GM21390 (cell line): ENCODE measurements at regions not wholly inside any gene's neighbourhood (a gene's known extent, or its start where the extent isn't known, plus 50 kb on each side); places are given as distances from the start of the nearest gene placed in this dataset.
"Not testable (repeated sequence)": the region's sequence is repeated elsewhere in the genome, so short reads cannot be mapped to it uniquely, and the experiment has no call there.

Experiments used
- ATAC-seq: cut with Tn5 transposase; IDR thresholded peaks from one replicate; pipeline ENCODE4 v1.9.1; 2021; ENCODE audit not compliant: unreplicated experiment

- no peak for ATAC-seq
Measured at GRCh38 chr5:91243852-91244251, 139.3 kb downstream of the ARRDC3 start.

GRCh38 chr5:91243286-91243685, 139.8 kb downstream of the ARRDC3 start:
- no peak for ATAC-seq

- ATAC-seq = not testable (repeated sequence)
Measured at GRCh38 chr5:91241460-91241859, 141.7 kb downstream of the ARRDC3 start.

- no peak for ATAC-seq
Measured at GRCh38 chr5:91240175-91240574, 142.9 kb downstream of the ARRDC3 start.

- ATAC-seq = no peak
Measured at GRCh38 chr5:91235271-91235694, 147.8 kb downstream of the ARRDC3 start.

GRCh38 chr5:91232523-91232922, 150.6 kb downstream of the ARRDC3 start:
- no peak for ATAC-seq

GRCh38 chr5:91229031-91229727, 153.9 kb downstream of the ARRDC3 start:
- no peak for ATAC-seq

- no peak for ATAC-seq
Measured at GRCh38 chr5:91228188-91228587, 154.9 kb downstream of the ARRDC3 start.

GRCh38 chr5:91225848-91226686, 157.1 kb downstream of the ARRDC3 start:
- peak; percentile 83 for ATAC-seq

GRCh38 chr5:91224969-91225368, 158.1 kb downstream of the ARRDC3 start:
- ATAC-seq = no peak

GRCh38 chr5:91224456-91224855, 158.7 kb downstream of the ARRDC3 start:
- ATAC-seq = no peak

GRCh38 chr5:91223886-91224285, 159.2 kb downstream of the ARRDC3 start:
- no peak for ATAC-seq

- no peak for ATAC-seq
Measured at GRCh38 chr5:91222482-91222881, 160.6 kb downstream of the ARRDC3 start.

- ATAC-seq = no peak
Measured at GRCh38 chr5:91221917-91222316, 161.2 kb downstream of the ARRDC3 start.

- ATAC-seq = no peak
Measured at GRCh38 chr5:91219803-91220371, 163.2 kb downstream of the ARRDC3 start.

- ATAC-seq = no peak
Measured at GRCh38 chr5:91219091-91219802, 163.9 kb downstream of the ARRDC3 start.

- ATAC-seq = no peak
Measured at GRCh38 chr5:91217859-91218258, 165.3 kb downstream of the ARRDC3 start.

- no peak for ATAC-seq
Measured at GRCh38 chr5:91214571-91214970, 168.5 kb downstream of the ARRDC3 start.
